KBM-7 (cell line): ENCODE measurements at regions not wholly inside any gene's neighbourhood (a gene's known extent, or its start where the extent isn't known, plus 50 kb on each side); places are given as distances from the start of the nearest gene placed in this dataset.

Source experiments
- DNase-seq: peaks from one replicate; pipeline ENCODE4 v3.0.0-alpha.2; 2015
- in situ Hi-C: fragments of 300-500 bp; cut with MboI; formaldehyde crosslinking; loops from 2 replicates; pipeline ENCODE4 v1.14.3; 2020; ENCODE audit warnings: low sequenced_read_pairs, low pct_unique_long_range_greater_than_20kb, mixed read lengths

DNA sequence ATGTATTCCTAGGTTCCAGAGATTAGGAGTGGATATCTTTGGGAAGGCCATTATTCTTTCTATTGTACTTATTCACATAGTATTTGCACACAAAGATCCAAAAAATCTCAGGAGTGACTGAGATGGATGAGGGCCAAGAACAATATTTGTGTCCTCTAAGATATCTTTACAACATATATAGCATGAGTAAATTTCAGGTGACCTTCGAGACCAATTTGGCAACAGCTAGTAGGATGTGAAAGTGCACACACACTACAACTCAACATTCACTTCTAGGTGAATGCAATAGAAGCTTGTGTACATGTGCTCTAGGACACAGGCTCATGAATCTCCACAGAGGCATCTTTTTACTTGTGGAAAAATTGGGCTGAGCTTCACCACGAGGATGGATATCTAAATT, 224.0 kb downstream of the C1orf94 start:
- in situ Hi-C loops: no loop called here
- DNase-seq: no peak

DNA sequence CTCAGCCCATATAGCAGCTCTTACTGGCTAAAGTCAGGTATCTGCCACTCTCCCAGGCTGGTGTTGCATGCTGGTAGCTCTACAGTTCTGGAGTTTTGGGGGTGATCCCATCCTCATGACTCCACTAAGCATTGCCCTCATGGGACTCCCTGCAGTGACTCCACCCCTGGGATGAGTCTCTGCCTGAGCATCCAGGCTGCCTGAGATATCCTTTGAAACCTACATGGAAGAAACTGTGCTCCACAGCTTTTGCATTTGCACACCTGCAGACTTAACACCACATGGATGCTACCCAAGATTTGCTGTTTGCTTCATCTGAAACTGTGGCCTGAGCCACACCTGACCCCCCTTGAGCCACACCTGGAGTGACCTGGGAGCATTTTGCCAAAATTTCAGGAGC, 226.4 kb downstream of the C1orf94 start:
- no peak for DNase-seq
- in situ Hi-C loops: no loop called here

DNA sequence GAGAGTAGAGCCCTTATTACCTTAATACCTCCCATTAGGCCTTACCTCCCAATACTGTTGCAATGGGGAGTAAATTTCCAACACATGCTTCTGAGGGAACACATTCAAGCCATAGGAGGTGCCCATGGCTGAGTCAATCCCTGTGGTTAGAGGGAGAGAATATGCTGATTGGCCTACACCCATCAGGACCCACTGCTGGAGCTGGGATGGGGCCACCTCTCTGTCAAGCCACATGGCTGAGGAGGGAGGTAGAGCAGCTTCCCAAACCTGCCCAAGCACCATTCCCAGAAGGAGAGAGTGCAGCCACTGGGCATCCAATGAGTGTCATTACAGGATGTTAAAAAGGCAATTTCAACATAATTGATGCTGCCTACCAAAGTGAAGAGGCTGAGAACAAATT, 228.1 kb downstream of the C1orf94 start:
- DNase-seq: no peak
- in situ Hi-C loops: no loop called here

DNA sequence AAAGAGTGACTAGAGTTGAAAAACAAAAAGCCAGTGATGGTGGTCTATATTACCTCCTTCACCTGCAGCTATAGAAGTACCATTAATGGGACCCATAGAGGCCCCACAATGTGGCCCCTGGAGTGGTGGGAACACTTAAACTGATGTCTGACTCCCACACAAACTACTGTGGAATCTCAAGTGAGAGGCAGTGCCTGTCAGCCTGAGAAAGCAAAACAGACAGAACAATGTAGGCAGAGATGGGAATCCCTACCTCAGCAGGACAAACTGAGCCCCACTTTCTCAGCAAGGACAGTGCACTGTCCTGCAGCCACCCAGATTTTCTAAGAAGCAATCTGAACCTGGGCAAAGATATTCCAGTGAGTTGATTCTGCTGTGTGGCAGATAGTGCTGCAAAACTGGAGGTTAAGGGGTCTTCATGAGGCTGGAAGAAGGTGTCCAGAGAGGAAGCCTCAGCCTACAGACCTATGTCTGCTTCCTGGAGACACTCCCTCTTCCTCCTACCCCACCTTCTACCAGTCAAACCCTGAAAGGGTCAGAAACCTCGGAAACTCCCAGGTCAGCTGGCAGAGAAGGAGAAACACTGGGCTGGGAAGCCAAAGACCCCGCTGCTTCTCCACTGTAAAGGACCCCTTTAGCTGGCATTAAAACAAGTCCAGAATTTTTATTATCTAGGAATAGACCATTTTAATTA, 228.7 kb downstream of the C1orf94 start:
- in situ Hi-C loops: no loop called here
- DNase-seq: no peak

DNA sequence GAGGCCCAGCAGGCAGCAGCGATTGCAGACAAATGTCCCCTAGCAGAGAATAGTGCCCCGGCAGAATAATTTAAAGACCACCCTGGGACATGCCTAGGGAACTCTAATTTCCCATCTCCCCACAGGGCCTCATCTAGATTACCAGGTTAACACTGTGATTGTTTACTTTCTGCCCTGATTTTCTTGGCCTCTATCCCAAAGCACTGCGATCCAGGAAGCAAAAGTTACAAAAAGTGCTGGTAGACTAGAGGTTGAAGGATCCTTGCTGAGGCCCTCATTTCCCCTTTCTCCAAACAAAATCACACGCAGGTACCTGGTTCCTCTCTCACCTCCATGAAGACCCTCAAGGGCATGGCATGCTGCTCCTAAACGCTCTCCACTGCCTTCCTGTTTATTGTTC, 229.7 kb downstream of the C1orf94 start:
- DNase-seq: no peak
- in situ Hi-C loops: no loop called here

DNA sequence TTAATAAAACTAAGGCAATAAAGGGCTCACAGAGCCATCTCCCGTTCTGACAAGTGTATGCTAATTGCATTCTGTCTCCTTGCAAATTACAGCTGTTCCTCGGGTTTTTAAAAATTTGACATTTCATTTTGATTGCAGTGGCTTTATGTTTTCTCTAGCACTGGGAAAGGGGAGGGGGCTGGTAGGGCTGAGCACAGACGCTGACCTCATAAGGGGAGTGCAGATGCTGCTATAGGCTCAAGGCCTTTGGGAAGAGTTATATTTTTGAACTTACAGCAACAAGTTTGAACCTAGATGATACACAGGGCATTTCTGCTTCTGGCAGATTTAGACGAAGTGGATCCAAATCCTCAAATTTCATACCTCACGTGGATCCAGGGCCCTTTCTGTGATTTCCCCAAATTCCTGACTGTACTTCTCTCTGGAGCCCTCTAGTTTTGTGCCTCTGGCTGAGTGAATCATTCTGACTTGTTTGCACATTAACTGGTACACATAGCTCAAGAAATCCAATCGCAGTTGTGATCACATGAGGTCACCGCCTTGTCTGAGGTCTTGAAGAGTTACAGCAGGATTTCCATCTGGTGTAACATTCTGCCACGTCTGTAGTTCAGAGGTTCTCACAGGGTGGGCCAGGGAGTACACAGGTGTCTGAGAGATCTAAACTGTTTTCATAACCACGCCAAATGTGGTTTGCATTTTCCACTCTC, 230.3 kb downstream of the C1orf94 start:
- in situ Hi-C loops: no loop called here
- DNase-seq: no peak

DNA sequence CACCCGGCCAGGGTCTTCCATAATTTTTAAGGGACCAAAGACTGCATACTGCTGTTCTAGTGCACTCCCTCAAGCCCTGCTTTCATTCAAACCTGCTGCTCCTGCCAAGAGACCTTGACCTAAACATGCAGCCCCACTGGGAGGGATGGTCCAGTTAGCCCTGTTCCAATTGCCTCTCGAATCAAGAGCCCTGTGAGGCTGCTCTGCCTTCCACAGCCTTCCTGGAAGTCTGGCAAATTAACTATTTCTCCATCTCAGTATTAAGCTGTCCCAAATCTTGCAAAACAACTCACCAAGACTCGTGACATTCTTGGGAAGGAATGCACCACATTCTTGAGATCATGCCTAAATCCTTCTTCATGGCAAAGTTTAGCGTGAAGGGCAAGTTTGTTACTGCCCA, 231.3 kb downstream of the C1orf94 start:
- DNase-seq: no peak
- in situ Hi-C loops: no loop called here

DNA sequence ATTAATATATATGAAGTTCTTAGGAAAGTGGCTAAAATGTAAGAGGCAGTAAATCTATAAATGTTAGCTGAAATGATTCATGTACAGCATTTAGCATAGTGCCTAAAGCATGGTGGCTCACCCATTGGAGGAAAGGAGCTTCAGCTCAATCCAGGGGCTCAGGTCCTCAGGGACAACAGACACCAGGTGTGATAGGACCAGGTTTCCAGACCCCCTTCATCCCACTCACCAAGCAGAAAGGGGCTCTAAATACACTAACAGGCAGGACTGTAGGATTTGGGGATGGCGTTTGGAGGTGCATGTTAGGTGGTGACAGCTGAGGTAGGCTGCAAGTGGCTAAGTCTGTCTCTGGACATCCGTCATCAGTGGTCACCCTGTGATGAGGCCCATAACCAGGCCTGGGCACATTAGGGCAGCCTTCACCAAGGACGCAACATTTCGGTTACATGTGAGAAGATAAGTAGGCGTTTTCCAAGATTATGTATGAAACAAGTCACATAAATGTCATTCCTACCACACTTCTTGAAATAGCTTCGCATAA, 233.1 kb downstream of the C1orf94 start:
- no peak for DNase-seq
- in situ Hi-C loops: no loop called here

DNA sequence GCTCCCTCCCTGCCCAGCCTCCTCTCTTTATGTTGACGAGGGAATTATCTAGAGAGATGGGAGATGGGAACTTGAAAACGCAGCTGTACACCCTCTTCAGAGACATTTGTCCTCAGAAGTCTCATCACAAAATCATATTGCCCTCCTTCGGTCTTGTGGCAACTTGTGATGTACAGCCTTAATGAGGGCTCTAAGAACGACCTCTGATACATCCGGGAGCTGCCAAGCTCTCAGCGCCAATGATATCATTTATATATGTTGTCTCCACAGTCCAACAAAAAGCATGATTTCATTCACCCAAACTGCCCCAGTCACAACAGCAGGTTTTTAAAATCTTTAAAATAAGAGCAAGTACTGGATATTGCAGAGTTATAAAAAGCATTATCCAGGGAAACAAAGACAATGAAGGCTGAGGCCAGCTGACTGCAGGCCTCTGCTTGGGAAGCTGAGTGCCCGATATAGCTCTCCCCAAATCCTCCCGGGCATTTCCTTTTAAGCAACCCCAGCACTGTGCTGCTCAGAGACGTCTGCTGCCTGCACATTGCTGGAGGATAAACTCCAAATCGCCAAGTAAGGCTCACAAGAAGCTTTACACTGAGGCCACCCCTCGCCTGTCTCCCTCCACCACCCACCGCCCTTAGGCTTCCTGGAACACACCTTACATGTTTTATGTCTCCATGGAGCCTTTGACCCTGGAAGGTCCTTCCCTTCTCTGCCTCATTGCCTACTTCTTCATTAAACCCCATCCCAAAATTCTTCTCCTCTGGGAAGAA, 236.1 kb downstream of the C1orf94 start:
- DNase-seq: no peak
- in situ Hi-C loops: no loop called here

DNA sequence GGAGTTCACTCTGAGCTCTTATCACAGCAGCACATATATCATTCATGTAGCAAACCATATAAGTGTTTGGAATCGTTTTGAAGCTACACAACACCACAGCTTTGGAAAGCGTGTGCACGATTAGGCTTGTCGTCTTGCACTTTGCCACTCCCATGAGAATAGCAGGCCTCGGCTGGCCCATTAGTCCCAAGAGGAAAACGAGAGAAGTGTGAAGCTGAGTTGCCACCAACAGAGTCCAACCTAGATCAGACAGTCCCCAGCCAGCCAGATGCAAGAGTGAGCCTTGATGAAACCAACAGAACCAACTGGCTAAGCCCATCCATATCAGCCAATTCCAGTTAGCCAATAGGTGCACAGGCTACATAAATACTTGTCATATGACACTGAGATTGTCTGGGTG, 238.4 kb downstream of the C1orf94 start:
- in situ Hi-C loops: no loop called here
- no peak for DNase-seq

DNA sequence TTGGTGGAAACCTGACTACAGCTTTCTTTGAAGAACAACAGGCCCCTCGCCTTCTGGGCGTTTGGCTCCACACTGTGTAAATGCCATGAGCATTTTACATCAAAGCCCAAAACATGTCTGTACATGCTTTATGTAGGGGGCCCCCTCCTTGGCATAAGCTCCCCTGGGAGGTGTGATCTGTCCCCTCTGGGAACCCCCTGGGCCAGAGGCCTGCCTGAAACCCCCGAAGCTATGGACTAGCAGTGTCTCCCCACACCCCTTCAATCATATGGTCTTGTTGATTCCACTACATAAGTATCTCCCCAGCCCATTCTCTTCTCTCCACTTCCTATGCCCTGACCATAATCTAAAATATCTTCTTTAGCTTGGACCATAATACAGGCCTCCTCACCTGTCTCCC, 241.5 kb downstream of the C1orf94 start:
- in situ Hi-C loops: no loop called here
- DNase-seq: no peak

DNA sequence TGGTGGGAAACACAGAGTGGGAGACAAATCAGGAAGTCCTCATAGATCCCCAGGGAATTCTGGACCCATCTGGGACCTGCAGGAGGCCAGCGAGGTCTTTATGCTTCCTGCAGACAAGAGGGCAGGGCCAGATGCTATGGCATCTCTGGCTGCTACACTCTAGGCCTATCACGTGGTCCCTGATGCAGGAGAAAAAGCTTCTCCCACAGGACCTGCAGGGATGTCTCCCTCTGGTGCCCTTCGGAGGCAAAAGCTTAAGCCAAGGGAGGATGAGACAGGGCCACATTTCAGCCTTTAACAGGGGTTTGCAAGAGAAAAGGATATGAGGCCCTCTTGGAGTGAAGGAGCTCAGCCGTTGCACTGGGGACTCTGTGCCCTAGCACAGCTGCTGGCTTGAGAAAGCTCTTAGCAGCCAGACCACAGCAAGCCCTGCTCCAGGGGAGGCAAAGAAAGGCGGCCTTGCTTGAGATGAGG, 243.0 kb downstream of the C1orf94 start:
- in situ Hi-C loops: no loop called here
- DNase-seq: no peak

DNA sequence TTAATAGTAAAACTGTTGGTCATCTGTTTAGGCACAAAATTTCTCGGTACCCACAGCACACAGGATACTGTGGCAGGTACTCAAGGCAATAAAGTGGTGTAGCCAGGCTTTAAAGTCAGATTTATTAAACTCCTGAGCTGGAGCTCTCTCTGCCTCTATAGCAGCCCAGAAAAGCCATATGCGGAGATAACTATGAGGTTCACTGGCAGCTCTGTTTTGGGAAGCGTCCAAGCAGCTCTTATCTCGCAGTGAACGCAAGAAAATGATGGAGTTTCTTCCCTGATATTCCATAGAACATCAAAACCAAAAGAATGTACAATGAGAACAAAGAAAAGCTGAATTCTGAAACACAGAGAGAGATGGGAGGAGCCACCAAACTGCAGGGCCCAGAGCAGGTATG, 248.3 kb downstream of the C1orf94 start:
- DNase-seq: no peak
- in situ Hi-C loops: no loop called here

DNA sequence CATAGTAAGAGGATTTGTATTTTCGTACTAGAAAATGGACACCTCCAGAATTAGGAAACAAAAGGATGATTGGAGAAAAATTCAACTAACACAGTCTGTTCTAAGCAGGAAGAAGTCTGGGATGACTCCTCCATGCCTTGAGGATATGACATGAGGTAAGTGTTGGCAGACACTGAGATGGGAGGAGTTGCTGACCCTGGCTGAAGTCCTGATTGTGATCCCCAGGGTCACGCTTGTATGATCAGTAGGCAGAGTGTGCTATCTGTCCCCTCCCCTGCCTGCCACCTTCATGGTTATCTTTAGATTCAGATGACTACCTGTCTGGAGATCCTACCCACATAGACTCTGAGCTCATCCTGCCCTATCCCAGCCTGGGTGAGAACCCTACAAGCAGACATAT, 249.1 kb downstream of the C1orf94 start:
- in situ Hi-C loops: no loop called here
- no peak for DNase-seq

DNA sequence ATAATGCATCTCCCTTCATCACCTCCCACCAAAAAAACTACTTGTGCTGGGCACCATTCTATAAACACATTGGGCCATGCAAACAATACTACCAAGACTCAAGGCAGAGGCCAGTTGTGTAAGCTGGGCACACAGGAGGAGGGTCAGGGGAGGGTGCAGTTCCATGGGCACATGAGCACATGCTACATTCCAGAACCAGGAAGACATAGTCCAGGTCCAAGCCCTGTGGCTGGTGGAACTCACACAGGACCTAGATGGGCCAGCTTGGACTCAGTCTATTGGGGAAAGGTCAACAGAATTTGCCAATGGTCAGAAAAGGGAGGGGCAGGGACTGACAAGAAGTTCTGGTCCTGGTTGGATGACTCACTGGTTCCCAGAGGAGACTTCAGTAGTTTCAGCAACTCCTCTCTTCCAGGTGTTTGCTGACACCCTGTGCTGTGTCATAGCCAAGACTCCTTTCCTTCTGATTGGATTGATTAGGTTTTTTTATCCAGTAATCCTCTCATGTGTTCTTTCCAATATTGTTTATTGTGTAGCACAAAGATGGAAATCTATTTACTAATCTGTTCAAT, 249.7 kb downstream of the C1orf94 start:
- no peak for DNase-seq
- in situ Hi-C loops: no loop called here

DNA sequence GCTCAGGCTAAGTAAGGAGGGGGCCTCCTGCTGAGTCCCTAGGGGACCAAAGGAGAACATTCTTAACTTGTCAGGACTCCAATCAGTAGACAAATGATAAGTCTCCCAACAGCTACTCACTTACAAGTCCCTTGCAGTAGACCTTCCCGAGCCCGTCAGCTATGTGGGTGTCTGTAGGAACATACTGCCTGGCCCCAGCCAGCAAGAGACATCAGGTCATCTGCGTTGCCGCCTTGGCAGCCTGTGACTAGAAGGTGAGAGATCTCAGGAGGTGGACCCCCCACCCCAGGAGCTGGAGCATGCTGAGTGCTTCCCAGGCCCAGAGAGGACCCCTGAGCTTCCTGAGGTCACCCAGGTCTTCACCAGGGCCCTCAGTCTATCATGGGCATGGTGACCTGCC, 250.5 kb downstream of the C1orf94 start:
- in situ Hi-C loops: no loop called here
- DNase-seq: no peak

DNA sequence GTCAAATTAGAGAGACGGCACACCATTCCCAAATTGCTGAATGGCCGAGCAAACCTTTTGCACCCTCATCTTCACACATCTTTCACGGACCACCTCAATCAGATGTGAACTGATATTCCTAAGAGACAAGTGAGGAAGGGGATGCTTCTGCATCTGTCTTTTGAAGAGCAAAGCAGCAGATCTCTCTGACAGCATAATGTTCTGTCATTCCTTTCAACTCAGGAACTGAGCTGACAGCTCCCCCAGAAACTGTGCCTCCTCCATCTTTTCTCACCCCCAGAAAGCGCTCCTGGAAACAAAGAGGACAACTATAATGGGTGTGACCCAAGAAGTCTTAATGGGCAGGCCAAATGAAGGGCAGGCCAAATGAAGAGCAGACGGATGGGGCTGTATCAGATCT, 256.4 kb downstream of the C1orf94 start:
- DNase-seq: no peak
- in situ Hi-C loops: no loop called here

DNA sequence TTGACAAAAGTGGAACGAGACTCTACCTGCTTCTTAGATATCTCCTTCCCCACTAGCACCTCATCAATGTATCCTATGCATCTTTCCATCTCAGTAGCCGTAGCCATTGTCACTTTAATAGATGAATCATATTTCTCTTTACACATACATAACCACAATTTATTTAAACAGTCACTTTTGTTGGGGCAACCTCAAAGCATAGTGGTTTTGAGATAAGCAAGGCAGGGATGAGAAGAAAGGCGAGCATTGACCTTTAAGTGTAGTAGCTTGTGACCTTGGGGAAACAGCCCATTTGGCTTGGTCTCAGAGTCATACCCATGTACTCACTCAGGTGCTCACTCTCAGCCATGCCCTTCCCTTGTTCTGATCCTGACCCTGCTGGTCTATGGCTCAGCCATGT, 260.1 kb downstream of the C1orf94 start:
- in situ Hi-C loops: no loop called here

DNA sequence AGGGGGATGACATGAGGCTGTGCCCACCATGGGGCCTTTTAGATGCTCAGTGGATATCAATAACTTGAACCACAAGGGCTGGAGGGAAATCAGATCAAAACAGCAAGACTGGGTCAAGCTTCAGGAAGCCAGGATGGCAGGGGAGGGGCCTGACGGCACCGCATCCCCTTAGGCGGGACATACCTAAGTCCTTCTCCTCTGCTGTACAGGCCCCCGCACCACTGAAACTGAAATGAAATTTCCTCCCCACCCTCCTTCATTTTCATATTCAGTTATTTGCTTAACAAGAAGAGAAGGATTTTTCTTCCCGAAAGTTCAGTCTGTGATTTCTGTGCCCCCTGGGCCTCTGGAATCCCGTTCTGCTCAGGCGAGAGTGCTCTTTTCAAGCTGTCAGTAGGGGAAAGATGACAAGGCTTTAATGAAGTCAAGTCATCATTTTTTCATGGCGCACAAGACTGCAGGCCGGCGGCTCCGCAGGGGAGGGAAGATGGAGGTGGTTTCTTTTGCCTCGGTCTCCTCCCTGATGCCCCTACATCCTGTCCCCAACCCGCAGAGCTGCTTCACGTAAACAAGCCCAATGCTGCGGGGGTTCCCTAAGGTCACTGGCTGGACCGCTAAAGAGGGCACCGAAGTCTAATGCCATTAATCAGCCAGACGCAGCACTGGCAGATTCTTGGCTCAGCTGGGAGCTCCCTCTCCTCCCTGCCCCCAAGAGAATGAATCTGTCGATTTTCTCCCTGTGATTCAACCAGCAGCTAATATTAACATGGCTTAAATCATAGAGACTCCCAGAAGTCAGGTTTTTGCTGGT, 264.8 kb downstream of the C1orf94 start:
- in situ Hi-C loops: no loop called here
- no peak for DNase-seq

More for the DNA sequence above, 260.1 kb downstream of the C1orf94 start:
- no peak for DNase-seq
